HL-60 (cell line): ENCODE measurements at regions not wholly inside any gene's neighbourhood (a gene's known extent, or its start where the extent isn't known, plus 50 kb on each side); places are given as distances from the start of the nearest gene placed in this dataset.

Source experiments
- DNase-seq, 2 experiments: peaks; one replicate each; pipeline ENCODE4 v3.0.0-alpha.2; 2010 to 2020; ENCODE audit warnings: low read depth in 1 of 2, low spot score in 1 of 2
- H3K27ac ChIP-seq: fragments of 250-450 bp; sonication (Bioruptor Pico); replicated peaks from 2 replicates; pipeline ENCODE4 v1.5.1; 2020; ENCODE audit warnings: mild to moderate bottlenecking, moderate library complexity
- H3K27me3 ChIP-seq: fragments of 250-450 bp; sonication (Bioruptor Pico); 2 replicates; pipeline ENCODE4 v1.5.1; 2021; ENCODE audit warnings: mild to moderate bottlenecking, moderate library complexity; ENCODE audit not compliant: insufficient read depth, poor library complexity, severe bottlenecking
- H3K4me3 ChIP-seq: replicated peaks from 2 replicates; pipeline ENCODE4 v1.5.1; 2011; ENCODE audit warnings: mild to moderate bottlenecking, control low read depth, low read length; ENCODE audit not compliant: insufficient read depth
- GABPA ChIP-seq: IDR thresholded peaks from 2 replicates; pipeline ENCODE4 v1.6.1; 2012; ENCODE audit warnings: low read depth
- POLR2AphosphoS5 ChIP-seq: IDR thresholded peaks from 2 replicates; pipeline ENCODE4 v1.6.1; 2012; ENCODE audit warnings: low read depth
- SPI1 ChIP-seq: IDR thresholded peaks from 2 replicates; pipeline ENCODE4 v1.6.1; 2012; ENCODE audit warnings: low read depth, mild to moderate bottlenecking, borderline replicate concordance
- TF ChIP-seq, protein P1 (sequence below): IDR thresholded peaks from one replicate; pipeline ENCODE4 v1.5.1; 2011; ENCODE audit warnings: low read length, control low read depth, inconsistent platforms; ENCODE audit not compliant: insufficient read depth
- TF ChIP-seq, protein P2 (sequence below): IDR thresholded peaks from 2 replicates; pipeline ENCODE4 v1.6.1; 2012; ENCODE audit warnings: low read depth; ENCODE audit not compliant: insufficient replicate concordance

DNA sequence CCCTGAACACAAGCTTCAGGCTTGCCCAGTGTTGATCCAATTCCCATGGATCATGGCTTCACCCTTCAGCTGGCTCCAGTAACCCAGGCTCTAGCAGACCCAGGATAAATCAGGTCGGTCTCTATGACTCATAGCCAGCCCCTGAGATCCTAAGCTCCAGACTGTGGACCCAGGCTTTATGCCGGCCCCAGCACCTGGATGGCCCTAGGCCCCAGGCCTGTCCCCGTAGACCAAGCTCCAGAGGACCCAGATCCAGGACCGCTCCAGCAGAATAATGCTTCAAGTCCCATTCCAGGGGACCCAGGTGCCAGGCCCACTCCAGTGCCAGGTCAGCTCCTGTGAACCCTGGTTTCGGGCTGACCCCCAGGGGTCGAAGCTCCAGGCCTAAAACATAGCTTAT lies 1589.9 kb upstream of the DDX18 start:
- TF ChIP-seq, protein P1, sequence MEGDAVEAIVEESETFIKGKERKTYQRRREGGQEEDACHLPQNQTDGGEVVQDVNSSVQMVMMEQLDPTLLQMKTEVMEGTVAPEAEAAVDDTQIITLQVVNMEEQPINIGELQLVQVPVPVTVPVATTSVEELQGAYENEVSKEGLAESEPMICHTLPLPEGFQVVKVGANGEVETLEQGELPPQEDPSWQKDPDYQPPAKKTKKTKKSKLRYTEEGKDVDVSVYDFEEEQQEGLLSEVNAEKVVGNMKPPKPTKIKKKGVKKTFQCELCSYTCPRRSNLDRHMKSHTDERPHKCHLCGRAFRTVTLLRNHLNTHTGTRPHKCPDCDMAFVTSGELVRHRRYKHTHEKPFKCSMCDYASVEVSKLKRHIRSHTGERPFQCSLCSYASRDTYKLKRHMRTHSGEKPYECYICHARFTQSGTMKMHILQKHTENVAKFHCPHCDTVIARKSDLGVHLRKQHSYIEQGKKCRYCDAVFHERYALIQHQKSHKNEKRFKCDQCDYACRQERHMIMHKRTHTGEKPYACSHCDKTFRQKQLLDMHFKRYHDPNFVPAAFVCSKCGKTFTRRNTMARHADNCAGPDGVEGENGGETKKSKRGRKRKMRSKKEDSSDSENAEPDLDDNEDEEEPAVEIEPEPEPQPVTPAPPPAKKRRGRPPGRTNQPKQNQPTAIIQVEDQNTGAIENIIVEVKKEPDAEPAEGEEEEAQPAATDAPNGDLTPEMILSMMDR, result no peak
- TF ChIP-seq POLR2AphosphoS5, result no peak
- no peak for TF ChIP-seq GABPA
- TF ChIP-seq SPI1, result no peak
- TF ChIP-seq, protein P2, sequence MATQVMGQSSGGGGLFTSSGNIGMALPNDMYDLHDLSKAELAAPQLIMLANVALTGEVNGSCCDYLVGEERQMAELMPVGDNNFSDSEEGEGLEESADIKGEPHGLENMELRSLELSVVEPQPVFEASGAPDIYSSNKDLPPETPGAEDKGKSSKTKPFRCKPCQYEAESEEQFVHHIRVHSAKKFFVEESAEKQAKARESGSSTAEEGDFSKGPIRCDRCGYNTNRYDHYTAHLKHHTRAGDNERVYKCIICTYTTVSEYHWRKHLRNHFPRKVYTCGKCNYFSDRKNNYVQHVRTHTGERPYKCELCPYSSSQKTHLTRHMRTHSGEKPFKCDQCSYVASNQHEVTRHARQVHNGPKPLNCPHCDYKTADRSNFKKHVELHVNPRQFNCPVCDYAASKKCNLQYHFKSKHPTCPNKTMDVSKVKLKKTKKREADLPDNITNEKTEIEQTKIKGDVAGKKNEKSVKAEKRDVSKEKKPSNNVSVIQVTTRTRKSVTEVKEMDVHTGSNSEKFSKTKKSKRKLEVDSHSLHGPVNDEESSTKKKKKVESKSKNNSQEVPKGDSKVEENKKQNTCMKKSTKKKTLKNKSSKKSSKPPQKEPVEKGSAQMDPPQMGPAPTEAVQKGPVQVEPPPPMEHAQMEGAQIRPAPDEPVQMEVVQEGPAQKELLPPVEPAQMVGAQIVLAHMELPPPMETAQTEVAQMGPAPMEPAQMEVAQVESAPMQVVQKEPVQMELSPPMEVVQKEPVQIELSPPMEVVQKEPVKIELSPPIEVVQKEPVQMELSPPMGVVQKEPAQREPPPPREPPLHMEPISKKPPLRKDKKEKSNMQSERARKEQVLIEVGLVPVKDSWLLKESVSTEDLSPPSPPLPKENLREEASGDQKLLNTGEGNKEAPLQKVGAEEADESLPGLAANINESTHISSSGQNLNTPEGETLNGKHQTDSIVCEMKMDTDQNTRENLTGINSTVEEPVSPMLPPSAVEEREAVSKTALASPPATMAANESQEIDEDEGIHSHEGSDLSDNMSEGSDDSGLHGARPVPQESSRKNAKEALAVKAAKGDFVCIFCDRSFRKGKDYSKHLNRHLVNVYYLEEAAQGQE, result no peak
- H3K27me3 ChIP-seq, result no peaks in the 10 kb centered on the region
- no peak overlapping the region for H3K4me3 ChIP-seq
- no peak for DNase-seq
- no peak overlapping the region for H3K27ac ChIP-seq

DNA sequence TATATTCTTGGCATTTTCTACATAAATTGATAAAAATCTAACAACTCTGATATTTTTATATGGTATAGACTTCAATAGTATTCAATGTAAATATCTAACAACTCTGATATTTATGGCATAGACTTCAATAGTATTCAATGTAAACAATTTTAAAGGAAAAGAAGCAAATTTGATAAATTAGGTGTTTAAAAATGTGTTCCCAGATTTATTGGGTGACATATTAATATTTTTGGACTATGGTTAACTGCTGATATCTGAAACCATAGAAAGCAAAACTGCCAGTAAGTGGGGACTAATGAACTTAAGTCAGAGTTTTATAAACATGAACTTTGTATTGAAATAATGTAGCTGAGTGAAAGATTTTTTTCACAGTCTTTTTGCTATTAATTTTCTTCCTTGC lies 1576.0 kb upstream of the DDX18 start:
- no peak for DNase-seq
- no peak overlapping the region for H3K27ac ChIP-seq

DNA sequence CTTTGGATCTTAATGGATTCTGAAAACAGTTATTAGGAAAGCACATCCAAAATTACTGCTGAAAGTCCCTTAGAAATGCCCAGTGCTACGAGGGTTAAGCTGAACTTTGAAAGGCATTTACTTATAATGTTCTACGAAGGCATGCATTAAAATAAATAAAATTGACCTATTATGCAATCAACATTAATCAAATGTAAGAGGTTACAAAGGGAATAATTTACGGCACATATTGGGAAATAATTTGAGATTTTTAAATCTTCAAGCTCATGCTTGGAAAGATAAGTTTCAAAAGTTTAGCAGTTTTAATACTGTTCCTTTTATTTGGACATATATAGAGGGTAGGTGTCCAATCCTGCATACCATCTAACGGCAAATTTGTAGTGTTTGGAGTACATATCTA lies 1564.1 kb upstream of the DDX18 start:
- DNase-seq, result no peak
- Histone ChIP-seq H3K4me3 (no peak overlapping the region), H3K27me3 (no peaks in the 10 kb centered on the region), H3K27ac (no peak overlapping the region)
- TF ChIP-seq GABPA (no peak), POLR2AphosphoS5 (no peak), SPI1 (no peak)
- TF ChIP-seq, protein P1, result no peak
- TF ChIP-seq, protein P2, result no peak

More for the DNA sequence above, 1576.0 kb upstream of the DDX18 start:
- Histone ChIP-seq H3K4me3 (no peak overlapping the region), H3K27me3 (no peaks in the 10 kb centered on the region)
- TF ChIP-seq GABPA (no peak), SPI1 (no peak), POLR2AphosphoS5 (no peak)
- TF ChIP-seq, protein P1, result no peak
- TF ChIP-seq, protein P2, result no peak
